Right cardiac atrium (tissue), 5 donors: ENCODE measurements at regions not wholly inside any gene's neighbourhood (a gene's known extent, or its start where the extent isn't known, plus 50 kb on each side); places are given as distances from the start of the nearest gene placed in this dataset.

Experiments used
- ATAC-seq, 2 donors: fragments of 200-7000 bp; cut with Tn5 transposase; one replicate each; pipeline versions ENCODE4 v1.8.0 to v1.9.1; 2020; ENCODE audit warnings: moderate library complexity in 2 of 2, mild to moderate bottlenecking in 1 of 2
- DNase-seq, 3 donors: peaks; one replicate each; pipeline ENCODE4 v3.0.0-alpha.2; 2020
- H3K27ac ChIP-seq: one replicate; pipeline ENCODE4 v1.5.1; 2013; ENCODE audit warnings: mild to moderate bottlenecking, low read length, control low read depth, moderate library complexity
- H3K27me3 ChIP-seq: one replicate; pipeline ENCODE4 v1.6.1; 2013; ENCODE audit not compliant: control insufficient read depth, insufficient read depth
- H3K4me1 ChIP-seq: one replicate; pipeline ENCODE4 v1.6.1; 2013; ENCODE audit warnings: low read length; ENCODE audit not compliant: control insufficient read depth, insufficient read depth
- H3K4me3 ChIP-seq: one replicate; pipeline ENCODE4 v1.5.1; 2013; ENCODE audit warnings: low read length, control low read depth
- H3K9me3 ChIP-seq: one replicate; pipeline ENCODE4 v1.6.1; 2013; ENCODE audit warnings: low read length; ENCODE audit not compliant: control insufficient read depth
- WGBS: extraction: QIAGEN DNeasy Blood & Tissue Kit; methylation state at CpG from one replicate; pipeline ENCODE4 v1.1.7; 2013; 5-methylcytosine and 5-hydroxymethylcytosine counted together
- intact Hi-C, 4 donors: fragments of 100-400 bp; cut with DNase I; formaldehyde crosslinking; loops; one replicate each; pipeline versions ENCODE4 v1.11.0 to v1.14.0; 2022 to 2023
- donor health status: healthy with polysubstance abuse.
- donor health status: DM: no; HTN: yes; CAD: no.
- donor health status: DM: no; HTN: no; CAD: no.
- donor health status: DM: no; HTN: yes; CAD: no; lungs with severe emphysema.
- donor health status: DM: yes; HTN: yes; CAD: no.

DNA sequence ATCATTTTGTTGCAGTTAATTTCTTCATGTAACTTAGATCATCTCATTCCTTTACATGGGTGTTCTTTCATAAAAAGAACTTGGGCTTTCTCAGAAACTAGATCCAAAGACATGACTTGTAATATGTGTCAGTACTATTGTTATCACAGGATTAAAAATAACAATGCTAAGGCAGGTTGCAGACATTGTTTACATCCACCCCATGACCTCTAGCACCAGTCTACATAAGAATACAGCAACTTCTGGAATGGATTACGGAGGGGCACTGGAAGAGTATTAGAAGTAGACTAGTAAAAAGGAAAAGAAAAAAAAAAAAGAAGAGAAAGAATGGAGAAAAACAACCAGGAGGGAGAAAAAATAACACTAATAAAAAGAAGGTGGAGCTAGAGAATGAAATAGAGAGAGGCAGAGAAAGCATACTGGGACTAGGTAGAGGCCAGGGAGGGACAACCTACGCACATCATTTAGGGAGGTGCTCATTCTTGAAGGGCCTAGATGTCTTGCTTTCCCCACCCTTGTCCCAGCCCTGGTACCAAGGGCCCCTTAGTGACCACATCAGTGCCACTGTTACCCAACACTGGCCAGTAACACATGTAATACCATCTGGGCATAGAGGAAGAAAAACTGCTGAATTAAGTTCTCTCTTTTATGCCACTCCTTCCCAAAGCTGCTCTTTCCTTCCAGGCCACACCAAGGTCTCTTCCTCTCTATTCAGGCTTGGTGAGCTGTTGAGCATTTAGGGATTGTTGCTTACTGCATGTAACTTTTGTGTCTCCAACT lies 70.6 kb upstream of the KLF7 start:
- WGBS = 89% methylated on average over 2 of the region's 2 CpGs
- H3K4me1 ChIP-seq = peaks cover 6% of the 10 kb centered on the region
- no peaks in the 10 kb centered on the region for H3K27me3 ChIP-seq
- intact Hi-C loops = no loop called here
- peak; percentile 21 to 50 for ATAC-seq
- no peak overlapping the region for H3K27ac ChIP-seq
- DNase-seq = peak in 1 of 3 donors; percentile 48
- H3K4me3 ChIP-seq = no peak overlapping the region
- no peaks in the 10 kb centered on the region for H3K9me3 ChIP-seq

DNA sequence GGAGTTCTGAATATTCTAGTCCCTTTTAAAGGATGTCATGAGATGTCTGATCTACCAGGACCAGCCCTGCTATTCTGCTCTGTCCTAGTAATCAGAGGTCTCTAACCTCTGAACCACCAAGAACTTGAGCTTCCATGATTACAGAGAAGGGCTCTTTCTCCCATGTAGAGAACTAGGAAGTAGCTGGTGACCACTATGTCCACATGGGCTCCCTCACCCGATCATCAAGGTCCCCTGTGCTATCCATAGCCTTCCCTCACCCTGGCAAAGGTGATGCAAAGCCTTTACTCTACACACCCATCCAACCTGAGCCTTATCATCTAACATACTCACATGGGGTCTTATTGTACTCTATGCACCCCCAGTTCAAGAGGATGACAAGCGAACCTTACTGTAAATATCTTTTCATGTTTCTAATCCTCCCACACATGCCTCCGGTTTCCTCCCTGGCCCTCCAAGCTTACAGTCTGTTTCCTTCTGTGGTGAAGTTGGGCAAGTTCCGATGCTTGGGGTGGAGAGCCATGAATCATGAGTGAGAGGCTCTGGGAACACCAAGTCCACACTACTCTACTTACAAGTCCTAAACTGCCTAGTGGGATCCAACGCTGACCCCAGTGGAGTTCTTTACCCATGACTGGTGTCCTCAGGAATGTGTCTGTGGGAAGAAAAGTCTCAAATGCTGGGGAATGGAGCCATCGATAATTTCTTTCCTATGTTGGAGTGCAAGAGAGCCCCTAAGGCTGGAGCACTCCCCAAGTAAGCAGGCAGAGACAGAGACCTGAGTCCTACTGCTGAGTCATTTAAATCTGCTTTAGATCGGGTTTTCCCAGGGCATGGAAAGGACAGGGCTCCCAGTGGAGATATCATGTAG lies 73.3 kb upstream of the KLF7 start:
- peak overlapping the region; percentile 59 for H3K27ac ChIP-seq
- H3K4me3 ChIP-seq = no peak overlapping the region
- no peaks in the 10 kb centered on the region for H3K9me3 ChIP-seq
- peak in 2 of 3 donors; percentile 70 to 76 for DNase-seq
- peaks cover 6% of the 10 kb centered on the region for H3K4me1 ChIP-seq
- 57% methylated on average over 7 of the region's 7 CpGs for WGBS
- no peaks in the 10 kb centered on the region for H3K27me3 ChIP-seq
- intact Hi-C loops = no loop called here
- peak; percentile 90 to 91 for ATAC-seq

DNA sequence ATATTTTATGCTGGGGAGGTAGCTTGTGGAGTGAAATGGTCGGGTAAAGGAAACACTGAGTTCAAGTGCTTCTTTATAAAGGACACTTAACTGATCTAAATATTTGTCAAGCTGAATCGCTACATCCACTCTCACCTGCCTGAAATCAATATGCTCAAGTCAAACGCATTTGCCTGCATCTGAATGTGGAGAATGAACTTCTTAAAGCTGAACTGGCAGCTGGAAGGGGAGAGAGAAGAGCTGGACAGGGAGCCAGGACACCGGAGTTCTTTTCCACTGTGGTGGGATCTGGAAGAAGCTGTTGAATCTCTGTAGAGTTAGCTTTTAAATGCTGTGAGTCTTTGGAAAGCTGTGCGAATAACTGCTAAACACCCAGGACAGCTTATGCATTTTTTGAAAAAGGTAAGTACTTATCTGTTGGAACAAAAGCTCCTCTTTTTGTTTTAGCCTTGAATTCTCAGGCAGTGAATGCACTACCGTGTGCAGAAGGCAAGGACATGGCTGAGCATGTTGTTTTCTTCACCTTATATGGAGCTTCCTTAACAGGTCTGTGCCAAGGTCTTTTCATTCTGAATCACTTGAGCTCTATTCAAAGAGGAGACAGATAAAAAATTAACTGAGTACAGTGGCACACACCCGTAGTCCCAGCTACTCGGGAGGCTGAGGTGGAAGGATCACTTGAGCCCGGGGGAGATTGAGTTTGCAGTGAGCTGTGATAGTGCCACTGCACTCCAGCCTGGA lies 74.2 kb upstream of the KLF7 start:
- no peak overlapping the region for H3K27ac ChIP-seq
- no peaks in the 10 kb centered on the region for H3K9me3 ChIP-seq
- DNase-seq (no peak), ATAC-seq (no peak)
- WGBS = 58% methylated on average over 9 of the region's 9 CpGs
- H3K27me3 ChIP-seq = no peaks in the 10 kb centered on the region
- intact Hi-C loops = no loop called here
- no peak overlapping the region for H3K4me3 ChIP-seq
- H3K4me1 ChIP-seq = peaks cover 6% of the 10 kb centered on the region

DNA sequence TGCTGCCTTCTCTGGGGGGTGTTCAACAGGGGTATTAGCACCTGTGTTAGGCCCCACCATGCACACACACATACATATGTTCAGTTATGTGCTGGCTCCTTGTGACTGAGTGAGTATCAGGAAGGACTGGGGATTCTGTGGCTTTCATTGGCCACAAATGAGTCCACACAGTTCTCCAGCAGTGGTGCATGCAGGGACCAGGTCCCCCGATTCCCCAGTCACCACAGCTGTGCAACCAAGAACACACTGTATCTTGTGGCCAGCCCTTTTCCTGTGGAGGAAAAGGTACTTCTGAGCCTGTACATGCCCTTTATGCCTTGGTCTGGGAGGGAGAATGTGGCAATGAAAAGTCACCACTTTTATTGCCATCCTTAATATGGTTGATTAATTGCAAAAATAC lies 74.9 kb upstream of the KLF7 start:
- WGBS = 89% methylated on average over 1 of the region's 1 CpG
- intact Hi-C loops = no loop called here
- DNase-seq (no peak), ATAC-seq (no peak)
- no peak overlapping the region for H3K27ac ChIP-seq
- no peak overlapping the region for H3K4me3 ChIP-seq
- H3K27me3 ChIP-seq = no peaks in the 10 kb centered on the region
- peaks cover 6% of the 10 kb centered on the region for H3K4me1 ChIP-seq
- no peaks in the 10 kb centered on the region for H3K9me3 ChIP-seq

DNA sequence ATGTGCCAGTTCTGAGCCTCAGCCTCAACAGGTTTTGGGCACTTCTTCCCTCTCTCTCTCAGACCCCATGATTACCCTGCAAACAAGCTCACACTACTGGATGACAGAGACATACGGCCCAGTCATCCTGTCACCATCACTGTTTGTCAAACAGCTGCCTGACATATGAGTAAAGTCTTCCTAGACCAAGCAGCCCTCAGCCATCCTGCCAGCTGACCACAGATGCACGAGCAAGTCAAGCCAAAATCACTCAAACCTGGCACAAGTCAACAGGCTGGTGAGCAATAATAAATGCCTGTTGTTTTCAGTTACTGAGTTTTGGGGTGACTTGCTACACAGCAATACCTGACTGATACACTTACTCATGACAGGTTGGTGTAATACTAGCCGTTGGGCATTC lies 75.5 kb upstream of the KLF7 start:
- Histone ChIP-seq H3K4me3 (no peak overlapping the region), H3K27me3 (no peaks in the 10 kb centered on the region), H3K9me3 (no peaks in the 10 kb centered on the region), H3K4me1 (peaks cover 6% of the 10 kb centered on the region), H3K27ac (no peak overlapping the region)
- WGBS = 85% methylated on average over 3 of the region's 3 CpGs
- intact Hi-C loops = no loop called here
- ATAC-seq = no peak
- DNase-seq = no peak

DNA sequence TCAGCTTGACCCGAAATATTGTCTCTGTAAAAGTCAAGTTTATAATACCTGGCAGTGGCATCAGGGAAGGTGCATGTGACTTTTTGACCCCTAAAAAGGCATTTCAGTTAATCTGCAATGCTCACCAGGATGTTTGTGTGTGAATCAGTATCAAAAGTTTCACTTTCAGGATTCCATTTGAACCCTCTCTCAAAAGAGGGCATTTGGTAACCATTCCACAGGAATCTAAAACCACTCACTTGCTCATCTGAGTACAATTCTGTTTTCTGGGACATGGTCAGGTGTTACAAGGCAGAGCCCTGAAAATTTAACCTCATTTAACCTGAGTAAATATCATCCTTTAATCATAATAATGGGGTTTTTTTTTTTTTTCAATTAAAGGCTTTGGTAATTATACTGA lies 77.9 kb upstream of the KLF7 start:
- Histone ChIP-seq H3K4me1 (peaks cover 2% of the 10 kb centered on the region), H3K27ac (no peak overlapping the region), H3K9me3 (no peaks in the 10 kb centered on the region), H3K27me3 (no peaks in the 10 kb centered on the region), H3K4me3 (no peak overlapping the region)
- no peak for ATAC-seq
- no peak for DNase-seq
- 98% methylated on average over 1 of the region's 1 CpG for whole genome bisulfite sequencing
- intact Hi-C loops = no loop called here

DNA sequence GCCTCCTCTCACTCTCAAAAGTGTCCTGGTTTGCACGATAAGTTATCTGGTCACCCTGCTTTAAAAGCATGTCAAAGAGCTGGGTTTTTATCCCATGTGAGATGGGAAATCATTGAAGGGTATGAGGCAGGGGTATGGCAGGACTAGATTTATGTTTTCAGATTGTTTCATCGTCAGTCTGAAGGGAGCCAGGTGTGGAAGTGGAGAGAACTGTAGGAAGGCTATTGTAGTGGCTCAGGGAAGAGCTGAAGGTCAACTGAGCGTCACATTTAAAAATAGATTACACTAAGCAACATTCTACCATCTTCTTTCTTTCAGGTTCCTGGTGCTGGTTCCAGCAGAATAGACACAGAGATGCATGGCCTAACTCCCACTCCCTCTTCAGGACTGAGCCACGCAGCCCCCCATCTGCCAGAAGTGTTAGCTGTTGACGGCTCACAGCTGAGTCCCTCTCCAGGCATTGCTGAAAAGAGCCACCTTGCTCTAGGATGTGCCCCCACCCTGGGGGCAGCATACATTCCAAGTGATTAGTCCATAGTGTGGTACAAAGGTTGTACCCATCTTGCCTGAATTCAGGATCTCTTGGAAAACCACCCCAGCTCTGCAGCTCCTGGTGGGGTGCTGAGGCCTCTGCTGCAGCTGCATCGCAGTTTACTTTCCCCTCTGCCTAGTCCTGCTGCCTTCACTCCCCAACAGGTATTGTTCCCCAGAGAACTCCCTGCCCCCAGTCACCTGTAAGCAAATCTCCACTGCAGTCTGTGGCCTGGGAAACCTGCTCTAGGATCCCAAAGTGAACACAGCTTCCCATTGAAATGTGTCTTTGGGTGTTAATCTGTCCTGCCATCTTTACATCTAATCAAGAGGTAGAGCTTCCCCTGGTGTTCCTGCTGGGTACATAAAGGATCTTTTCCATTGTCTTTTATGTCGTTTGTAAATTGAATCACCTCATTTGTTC lies 79.5 kb upstream of the KLF7 start:
- intact Hi-C loops = no loop called here
- ATAC-seq (no peak), DNase-seq (no peak)
- Histone ChIP-seq H3K27me3 (no peaks in the 10 kb centered on the region), H3K27ac (no peak overlapping the region), H3K9me3 (no peaks in the 10 kb centered on the region), H3K4me1 (no peaks in the 10 kb centered on the region), H3K4me3 (no peak overlapping the region)
- 68% methylated on average over 7 of the region's 7 CpGs for WGBS

DNA sequence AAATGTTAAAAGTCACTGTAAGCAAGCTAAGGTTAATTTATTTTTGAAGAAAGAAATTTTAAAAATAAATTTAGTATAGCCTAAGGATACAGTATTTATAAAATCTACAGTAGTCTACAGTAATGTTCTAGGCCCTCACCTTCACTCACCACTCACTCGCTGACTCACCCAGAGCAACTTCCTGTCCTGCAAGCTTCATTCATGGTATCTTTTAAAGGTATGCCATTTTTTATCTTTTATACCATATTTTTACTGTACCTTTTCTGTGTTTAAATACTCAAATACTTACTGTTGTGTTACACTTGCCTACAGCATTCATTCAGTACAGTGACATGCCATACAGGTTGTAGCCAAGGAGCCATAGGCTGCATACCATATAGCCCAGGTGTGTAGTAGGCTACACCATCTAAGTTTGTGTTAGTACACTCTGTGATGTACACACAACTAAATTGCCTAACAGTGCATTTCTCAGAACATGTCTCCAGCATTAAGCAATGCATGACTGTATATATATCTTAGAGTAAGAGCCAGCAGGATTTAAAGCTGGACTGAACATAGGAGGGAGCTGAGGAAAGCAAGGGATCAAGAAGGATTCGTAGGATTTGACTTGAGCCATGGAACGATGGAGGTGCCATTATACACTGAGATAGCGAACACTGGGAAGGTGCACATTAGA lies 83.1 kb upstream of the KLF7 start:
- Histone ChIP-seq H3K4me1 (no peaks in the 10 kb centered on the region), H3K9me3 (no peaks in the 10 kb centered on the region), H3K27ac (no peak overlapping the region), H3K27me3 (no peaks in the 10 kb centered on the region), H3K4me3 (no peak overlapping the region)
- intact Hi-C loops = no loop called here
- 95% methylated on average over 4 of the region's 4 CpGs for WGBS
- ATAC-seq (no peak), DNase-seq (no peak)

DNA sequence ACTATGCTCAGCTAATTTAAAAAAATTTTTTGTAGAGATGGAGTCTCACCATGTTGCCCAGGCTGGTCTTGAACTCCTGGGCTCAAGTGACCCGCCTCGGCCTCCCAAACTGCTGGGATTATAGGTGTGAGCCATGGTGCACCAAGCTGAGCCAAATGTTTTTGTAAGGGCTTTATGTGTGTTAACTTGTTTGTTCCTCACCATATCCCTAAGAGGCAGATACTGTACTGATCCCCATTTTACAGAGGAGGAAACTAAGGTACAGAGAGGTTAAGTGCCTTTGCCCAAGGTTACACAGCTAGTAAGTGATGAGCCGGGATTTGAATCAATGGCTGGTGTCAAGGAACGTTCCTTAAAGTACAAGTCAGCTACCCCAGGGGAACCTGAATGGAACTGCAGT lies 85.3 kb upstream of the KLF7 start:
- no peaks in the 10 kb centered on the region for H3K4me1 ChIP-seq
- H3K4me3 ChIP-seq = no peak overlapping the region
- no peak for ATAC-seq
- intact Hi-C loops = no loop called here
- no peak overlapping the region for H3K27ac ChIP-seq
- H3K27me3 ChIP-seq = no peaks in the 10 kb centered on the region
- WGBS = 93% methylated on average over 4 of the region's 4 CpGs
- no peak for DNase-seq
- H3K9me3 ChIP-seq = no peaks in the 10 kb centered on the region
